ENCODE measurements at regions not wholly inside any gene's neighbourhood (a gene's known extent, or its start where the extent isn't known, plus 50 kb on each side); places are given as distances from the start of the nearest gene placed in this dataset.

DNA sequence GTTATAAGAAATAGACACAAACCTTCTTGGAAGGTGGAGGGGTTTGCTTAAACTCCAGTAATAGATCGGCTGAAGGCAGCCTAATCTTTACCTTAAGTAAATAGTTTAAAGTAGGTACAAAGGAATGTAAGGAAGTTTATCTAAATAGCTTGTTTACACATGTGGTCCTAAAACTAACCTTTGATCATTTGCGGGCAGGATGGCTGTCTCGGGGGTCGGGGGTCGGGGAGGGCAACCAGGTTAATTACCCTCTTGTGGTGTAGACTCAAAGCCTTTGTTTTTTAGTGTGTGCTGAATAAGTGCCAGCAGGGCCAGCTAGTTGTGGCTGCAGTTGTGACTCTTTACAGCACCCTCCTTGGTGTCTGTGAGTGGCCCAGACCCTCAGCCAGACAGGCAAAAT, 256.9 kb upstream of the SESN3 start:
- TF ChIP-seq TCF4 (CRISPR knock-in tag; IDR thresholded peaks at IDR 0.05; ENCODE audit: borderline replicate concordance) (no peak), ESRRG (CRISPR knock-in tag; IDR thresholded peaks at IDR 0.05) (no peak)
- TF ChIP-seq, protein P1, sequence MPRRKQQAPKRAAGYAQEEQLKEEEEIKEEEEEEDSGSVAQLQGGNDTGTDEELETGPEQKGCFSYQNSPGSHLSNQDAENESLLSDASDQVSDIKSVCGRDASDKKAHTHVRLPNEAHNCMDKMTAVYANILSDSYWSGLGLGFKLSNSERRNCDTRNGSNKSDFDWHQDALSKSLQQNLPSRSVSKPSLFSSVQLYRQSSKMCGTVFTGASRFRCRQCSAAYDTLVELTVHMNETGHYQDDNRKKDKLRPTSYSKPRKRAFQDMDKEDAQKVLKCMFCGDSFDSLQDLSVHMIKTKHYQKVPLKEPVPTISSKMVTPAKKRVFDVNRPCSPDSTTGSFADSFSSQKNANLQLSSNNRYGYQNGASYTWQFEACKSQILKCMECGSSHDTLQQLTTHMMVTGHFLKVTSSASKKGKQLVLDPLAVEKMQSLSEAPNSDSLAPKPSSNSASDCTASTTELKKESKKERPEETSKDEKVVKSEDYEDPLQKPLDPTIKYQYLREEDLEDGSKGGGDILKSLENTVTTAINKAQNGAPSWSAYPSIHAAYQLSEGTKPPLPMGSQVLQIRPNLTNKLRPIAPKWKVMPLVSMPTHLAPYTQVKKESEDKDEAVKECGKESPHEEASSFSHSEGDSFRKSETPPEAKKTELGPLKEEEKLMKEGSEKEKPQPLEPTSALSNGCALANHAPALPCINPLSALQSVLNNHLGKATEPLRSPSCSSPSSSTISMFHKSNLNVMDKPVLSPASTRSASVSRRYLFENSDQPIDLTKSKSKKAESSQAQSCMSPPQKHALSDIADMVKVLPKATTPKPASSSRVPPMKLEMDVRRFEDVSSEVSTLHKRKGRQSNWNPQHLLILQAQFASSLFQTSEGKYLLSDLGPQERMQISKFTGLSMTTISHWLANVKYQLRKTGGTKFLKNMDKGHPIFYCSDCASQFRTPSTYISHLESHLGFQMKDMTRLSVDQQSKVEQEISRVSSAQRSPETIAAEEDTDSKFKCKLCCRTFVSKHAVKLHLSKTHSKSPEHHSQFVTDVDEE (CRISPR knock-in tag; IDR thresholded peaks at IDR 0.05): no peak

All from SK-N-SH treated with all-trans-retinoic acid at 6 μM for 48 hours (cell line).